ENCODE measurements at regions not wholly inside any gene's neighbourhood (a gene's known extent, or its start where the extent isn't known, plus 50 kb on each side); places are given as distances from the start of the nearest gene placed in this dataset.

- TF ChIP-seq CTCF (IDR thresholded peaks at IDR 0.05; ENCODE audit: low read depth, low read length) (no peak), POLR2A (IDR thresholded peaks at IDR 0.05; ENCODE audit: extremely low read depth, insufficient read length) (no peak)
These were observed 322.8 kb downstream of the UQCRFS1 start for GRCh38 chr19:28889941-28890670.
